ENCODE measurements at regions not wholly inside any gene's neighbourhood (a gene's known extent, or its start where the extent isn't known, plus 50 kb on each side); places are given as distances from the start of the nearest gene placed in this dataset.
A peak's percentile ranks its signal among the peaks of the same experiment; 100 is the strongest.

- POLR2A ChIA-PET, result no interaction called here
- CTCF ChIA-PET, result no interaction called here
- Mint-ChIP-seq H3K27ac (no peak overlapping the region), H3K9me3 (no peaks in the 10 kb centered on the region), H3K36me3 (no peaks in the 10 kb centered on the region), H3K27me3 (no peaks in the 10 kb centered on the region), H3K4me3 (no peak overlapping the region), H3K4me1 (no peaks in the 10 kb centered on the region)
- DNase-seq (no peak), ATAC-seq (no peak)
- H3K9me3 ChIP-seq (ENCODE audit: control insufficient read depth in 2 of 3, low read length in 3 of 3), result no peaks in the 10 kb centered on the region
- no peaks in the 10 kb centered on the region for H3K27me3 ChIP-seq (ENCODE audit: control insufficient read depth in 2 of 2, insufficient read depth in 2 of 2, low read length in 2 of 2)
- no peaks in the 10 kb centered on the region for H3K36me3 ChIP-seq (ENCODE audit: control insufficient read depth in 2 of 3, insufficient read depth in 3 of 3, low read length in 3 of 3)
- no peaks in the 10 kb centered on the region for H3K4me1 ChIP-seq (ENCODE audit: control insufficient read depth in 2 of 2, insufficient read depth in 2 of 2, low read length in 2 of 2)
- intact Hi-C loops (cut with micrococcal nuclease), result no loop called here
- H3K27ac ChIP-seq (ENCODE audit: low read depth, low read length), result no peak overlapping the region
- H3K4me3 ChIP-seq (ENCODE audit: low read length), result no peak overlapping the region
Measured at GRCh38 chr6:44733868-44734267, 346.4 kb downstream of the CDC5L start.

- H3K4me3 ChIP-seq (ENCODE audit: low read length), result no peak overlapping the region
- no peak overlapping the region for H3K27ac ChIP-seq (ENCODE audit: low read depth, low read length)
Measured at GRCh38 chr6:44734886-44735629, 347.6 kb downstream of the CDC5L start.

GRCh38 chr6:44735630-44735963, 348.1 kb downstream of the CDC5L start:
- Mint-ChIP-seq H3K4me3 (no peak overlapping the region), H3K36me3 (no peaks in the 10 kb centered on the region), H3K4me1 (no peaks in the 10 kb centered on the region), H3K27me3 (peaks cover 0 to 5% (median 0%) of the 10 kb centered on the region in 5 donors), H3K9me3 (no peaks in the 10 kb centered on the region), H3K27ac (no peak overlapping the region)
- Histone ChIP-seq H3K4me3 (ENCODE audit: low read length) (no peak overlapping the region), H3K36me3 (ENCODE audit: control insufficient read depth in 2 of 3, insufficient read depth in 3 of 3, low read length in 3 of 3) (no peaks in the 10 kb centered on the region), H3K27me3 (ENCODE audit: control insufficient read depth in 2 of 2, insufficient read depth in 2 of 2, low read length in 2 of 2) (no peaks in the 10 kb centered on the region), H3K4me1 (ENCODE audit: control insufficient read depth in 2 of 2, insufficient read depth in 2 of 2, low read length in 2 of 2) (no peaks in the 10 kb centered on the region), H3K9me3 (ENCODE audit: control insufficient read depth in 2 of 3, low read length in 3 of 3) (no peaks in the 10 kb centered on the region), H3K27ac (ENCODE audit: low read depth, low read length) (no peak overlapping the region)
- ChIA-PET CTCF (no interaction called here), POLR2A (no interaction called here)
- intact Hi-C loops (cut with micrococcal nuclease), result no loop called here
- DNase-seq, result no peak
- no peak for ATAC-seq

More at GRCh38 chr6:44734886-44735629, 347.6 kb downstream of the CDC5L start:
- H3K4me3 Mint-ChIP-seq, result no peak overlapping the region
- POLR2A ChIA-PET, result no interaction called here
- CTCF ChIA-PET, result no interaction called here
- DNase-seq (no peak), ATAC-seq (no peak)
- H3K27ac Mint-ChIP-seq, result no peak overlapping the region
- no peaks in the 10 kb centered on the region for H3K9me3 Mint-ChIP-seq
- H3K27me3 Mint-ChIP-seq, result peaks cover 0 to 2% (median 0%) of the 10 kb centered on the region in 5 donors
- no peaks in the 10 kb centered on the region for H3K36me3 Mint-ChIP-seq
- no peaks in the 10 kb centered on the region for H3K4me1 Mint-ChIP-seq
- H3K4me1 ChIP-seq (ENCODE audit: control insufficient read depth in 2 of 2, insufficient read depth in 2 of 2, low read length in 2 of 2), result no peaks in the 10 kb centered on the region
- intact Hi-C loops (cut with micrococcal nuclease), result no loop called here
- H3K9me3 ChIP-seq (ENCODE audit: control insufficient read depth in 2 of 3, low read length in 3 of 3), result no peaks in the 10 kb centered on the region
- no peaks in the 10 kb centered on the region for H3K27me3 ChIP-seq (ENCODE audit: control insufficient read depth in 2 of 2, insufficient read depth in 2 of 2, low read length in 2 of 2)
- no peaks in the 10 kb centered on the region for H3K36me3 ChIP-seq (ENCODE audit: control insufficient read depth in 2 of 3, insufficient read depth in 3 of 3, low read length in 3 of 3)

GRCh38 chr6:44737341-44737740, 349.8 kb downstream of the CDC5L start:
- Mint-ChIP-seq H3K27me3 (peaks cover 0 to 5% (median 0%) of the 10 kb centered on the region in 5 donors), H3K36me3 (no peaks in the 10 kb centered on the region), H3K4me1 (no peaks in the 10 kb centered on the region), H3K9me3 (no peaks in the 10 kb centered on the region), H3K27ac (no peak overlapping the region), H3K4me3 (no peak overlapping the region)
- DNase-seq (no peak), ATAC-seq (no peak)
- H3K4me1 ChIP-seq (ENCODE audit: control insufficient read depth in 2 of 2, insufficient read depth in 2 of 2, low read length in 2 of 2), result no peaks in the 10 kb centered on the region
- H3K9me3 ChIP-seq (ENCODE audit: control insufficient read depth in 2 of 3, low read length in 3 of 3), result no peaks in the 10 kb centered on the region
- no peak overlapping the region for H3K27ac ChIP-seq (ENCODE audit: low read depth, low read length)
- no peak overlapping the region for H3K4me3 ChIP-seq (ENCODE audit: low read length)
- intact Hi-C loops (cut with micrococcal nuclease), result no loop called here
- ChIA-PET CTCF (no interaction called here), POLR2A (no interaction called here)
- H3K36me3 ChIP-seq (ENCODE audit: control insufficient read depth in 2 of 3, insufficient read depth in 3 of 3, low read length in 3 of 3), result no peaks in the 10 kb centered on the region
- no peaks in the 10 kb centered on the region for H3K27me3 ChIP-seq (ENCODE audit: control insufficient read depth in 2 of 2, insufficient read depth in 2 of 2, low read length in 2 of 2)

DNA sequence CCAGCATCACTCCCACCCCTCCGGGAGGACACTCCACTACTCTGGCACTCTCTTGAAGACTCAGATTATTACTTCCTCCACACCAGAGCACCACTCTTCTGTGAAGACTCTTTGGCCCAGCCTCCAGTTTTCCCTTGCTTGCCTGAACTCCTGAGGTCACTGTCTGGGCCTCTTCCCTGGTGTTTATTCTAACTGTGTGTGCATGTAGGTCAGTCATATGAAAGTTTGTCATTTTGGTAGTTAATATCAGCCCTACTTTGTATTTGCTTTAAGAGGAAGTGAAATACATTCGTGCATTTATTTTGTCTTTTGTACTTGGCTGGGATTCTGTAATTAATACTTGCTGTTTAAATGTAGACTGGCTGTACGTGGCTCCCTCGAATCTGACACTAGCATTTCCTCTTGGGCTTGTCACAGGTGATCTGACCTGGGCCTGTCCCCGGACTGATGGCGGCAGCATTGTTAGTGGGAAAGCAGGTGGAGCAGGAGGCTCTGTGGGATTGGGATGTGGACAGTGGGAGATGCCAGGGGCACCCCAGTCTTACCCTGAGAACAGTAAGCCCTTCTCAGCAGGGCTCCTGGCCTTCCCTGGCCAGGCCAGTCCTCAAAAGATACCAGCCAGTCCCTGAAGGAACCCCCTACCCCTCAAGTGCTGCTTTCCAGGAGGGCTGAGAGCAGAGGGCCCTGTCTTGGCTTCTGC, 350.5 kb downstream of the CDC5L start:
- no peaks in the 10 kb centered on the region for H3K9me3 ChIP-seq (ENCODE audit: control insufficient read depth in 2 of 3, low read length in 3 of 3)
- no peaks in the 10 kb centered on the region for H3K36me3 ChIP-seq (ENCODE audit: control insufficient read depth in 2 of 3, insufficient read depth in 3 of 3, low read length in 3 of 3)
- Mint-ChIP-seq H3K9me3 (no peaks in the 10 kb centered on the region), H3K4me3 (no peak overlapping the region), H3K36me3 (no peaks in the 10 kb centered on the region), H3K4me1 (no peaks in the 10 kb centered on the region), H3K27me3 (peaks cover 0 to 5% (median 0%) of the 10 kb centered on the region in 5 donors), H3K27ac (no peak overlapping the region)
- ATAC-seq (no peak), DNase-seq (no peak)
- intact Hi-C loops (cut with micrococcal nuclease), result no loop called here
- CTCF ChIA-PET, result no interaction called here
- POLR2A ChIA-PET, result no interaction called here
- no peaks in the 10 kb centered on the region for H3K4me1 ChIP-seq (ENCODE audit: control insufficient read depth in 2 of 2, insufficient read depth in 2 of 2, low read length in 2 of 2)
- no peak overlapping the region for H3K4me3 ChIP-seq (ENCODE audit: low read length)
- H3K27me3 ChIP-seq (ENCODE audit: control insufficient read depth in 2 of 2, insufficient read depth in 2 of 2, low read length in 2 of 2), result no peaks in the 10 kb centered on the region
- H3K27ac ChIP-seq (ENCODE audit: low read depth, low read length), result no peak overlapping the region

- peak overlapping the region in 1 of 9 donors; percentile 76 for H3K27ac Mint-ChIP-seq
- H3K36me3 ChIP-seq (ENCODE audit: control insufficient read depth in 2 of 3, insufficient read depth in 3 of 3, low read length in 3 of 3), result no peaks in the 10 kb centered on the region
- intact Hi-C loops (cut with micrococcal nuclease), result no loop called here
- H3K27ac ChIP-seq (ENCODE audit: low read depth, low read length), result no peak overlapping the region
- no peak overlapping the region for H3K4me3 Mint-ChIP-seq
- no peaks in the 10 kb centered on the region for H3K4me1 Mint-ChIP-seq
- ChIA-PET POLR2A (no interaction called here), CTCF (no interaction called here)
- no peaks in the 10 kb centered on the region for H3K9me3 ChIP-seq (ENCODE audit: control insufficient read depth in 2 of 3, low read length in 3 of 3)
- H3K4me1 ChIP-seq (ENCODE audit: control insufficient read depth in 2 of 2, insufficient read depth in 2 of 2, low read length in 2 of 2), result no peaks in the 10 kb centered on the region
- H3K9me3 Mint-ChIP-seq, result no peaks in the 10 kb centered on the region
- no peak for DNase-seq
- peaks cover 0 to 5% (median 0%) of the 10 kb centered on the region in 5 donors for H3K27me3 Mint-ChIP-seq
- no peak overlapping the region for H3K4me3 ChIP-seq (ENCODE audit: low read length)
- H3K27me3 ChIP-seq (ENCODE audit: control insufficient read depth in 2 of 2, insufficient read depth in 2 of 2, low read length in 2 of 2), result no peaks in the 10 kb centered on the region
- no peak for ATAC-seq
- H3K36me3 Mint-ChIP-seq, result no peaks in the 10 kb centered on the region
Measured at GRCh38 chr6:44738601-44739146, 351.2 kb downstream of the CDC5L start.

GRCh38 chr6:44739181-44739580, 351.7 kb downstream of the CDC5L start:
- H3K9me3 ChIP-seq (ENCODE audit: control insufficient read depth in 2 of 3, low read length in 3 of 3), result no peaks in the 10 kb centered on the region
- no peaks in the 10 kb centered on the region for H3K9me3 Mint-ChIP-seq
- ATAC-seq (no peak), DNase-seq (no peak)
- H3K4me1 Mint-ChIP-seq, result no peaks in the 10 kb centered on the region
- H3K4me1 ChIP-seq (ENCODE audit: control insufficient read depth in 2 of 2, insufficient read depth in 2 of 2, low read length in 2 of 2), result no peaks in the 10 kb centered on the region
- H3K27ac Mint-ChIP-seq, result peak overlapping the region in 1 of 9 donors; percentile 76
- no peak overlapping the region for H3K4me3 ChIP-seq (ENCODE audit: low read length)
- no peaks in the 10 kb centered on the region for H3K27me3 ChIP-seq (ENCODE audit: control insufficient read depth in 2 of 2, insufficient read depth in 2 of 2, low read length in 2 of 2)
- intact Hi-C loops (cut with micrococcal nuclease), result no loop called here
- H3K36me3 Mint-ChIP-seq, result no peaks in the 10 kb centered on the region
- CTCF ChIA-PET, result no interaction called here
- POLR2A ChIA-PET, result no interaction called here
- H3K27me3 Mint-ChIP-seq, result peaks cover 0 to 5% (median 0%) of the 10 kb centered on the region in 5 donors
- H3K27ac ChIP-seq (ENCODE audit: low read depth, low read length), result no peak overlapping the region
- no peak overlapping the region for H3K4me3 Mint-ChIP-seq
- no peaks in the 10 kb centered on the region for H3K36me3 ChIP-seq (ENCODE audit: control insufficient read depth in 2 of 3, insufficient read depth in 3 of 3, low read length in 3 of 3)

Measured in naive thymus-derived CD4-positive, alpha-beta T cell (primary cell).